ENCODE measurements at regions not wholly inside any gene's neighbourhood (a gene's known extent, or its start where the extent isn't known, plus 50 kb on each side); places are given as distances from the start of the nearest gene placed in this dataset.

DNA sequence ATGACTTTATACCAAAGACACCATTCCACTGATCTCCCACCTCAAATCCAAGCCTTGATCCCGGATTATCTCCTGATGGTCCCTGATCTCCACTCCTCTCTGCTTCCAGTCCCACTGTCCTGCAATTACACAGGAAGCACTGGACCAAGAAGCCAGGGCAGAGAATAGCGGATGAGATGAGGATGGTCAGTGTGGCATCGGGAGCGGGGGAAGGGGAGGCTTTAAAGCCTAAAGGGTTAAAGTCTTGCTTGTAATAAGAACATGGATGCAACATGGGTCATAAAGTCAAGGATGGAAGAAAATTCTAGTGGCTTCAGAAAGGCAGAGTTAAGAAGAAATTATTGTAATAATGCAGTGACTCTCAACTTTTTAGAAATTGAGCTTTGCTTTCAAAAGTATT lies 364.0 kb upstream of the DUSP10 start:
- TF ChIP-seq CTCF (IDR thresholded peaks at IDR 0.05; ENCODE audit: insufficient read depth in 1 of 2, low read depth in 1 of 2, low read length in 1 of 2, severe bottlenecking in 1 of 2, unreplicated experiment in 1 of 2) = no peak
- POLR2A ChIA-PET = no interaction called here
- no TSS peak for BruUV-seq (replicated peaks)
- no peak for DNase-seq
- H3K4me3 Mint-ChIP-seq (ENCODE audit: unreplicated experiment) = no peak overlapping the region
- no peaks in the 10 kb centered on the region for H3K4me1 ChIP-seq
- no peaks in the 10 kb centered on the region for H3K36me3 ChIP-seq (ENCODE audit: control insufficient read depth, insufficient read depth, low read length)
- H3K9me3 ChIP-seq = no peaks in the 10 kb centered on the region
- no peak overlapping the region for H3K4me3 ChIP-seq (ENCODE audit: low read depth, low read length)
- H3K9me3 Mint-ChIP-seq (ENCODE audit: unreplicated experiment) = no peaks in the 10 kb centered on the region
- intact Hi-C loops (cut with micrococcal nuclease; ENCODE audit: unreplicated experiment) = no loop called here
- no peak overlapping the region for H3K27ac Mint-ChIP-seq (ENCODE audit: unreplicated experiment)
- H3K27me3 Mint-ChIP-seq (ENCODE audit: insufficient read depth, unreplicated experiment) = peaks cover 2% of the 10 kb centered on the region
- H3K36me3 Mint-ChIP-seq (ENCODE audit: insufficient read depth, unreplicated experiment) = no peaks in the 10 kb centered on the region
- no peaks in the 10 kb centered on the region for H3K27me3 ChIP-seq (replicated peaks; ENCODE audit: control insufficient read depth, insufficient read depth, low read length)
- H3K4me1 Mint-ChIP-seq (ENCODE audit: low read depth, unreplicated experiment) = peaks cover 7% of the 10 kb centered on the region
- CTCF ChIA-PET = no interaction called here

GRCh38 chr1:222105393-222105737 lies 363.5 kb upstream of the DUSP10 start:
- Mint-ChIP-seq H3K4me1 (ENCODE audit: low read depth, unreplicated experiment) (peaks cover 7% of the 10 kb centered on the region), H3K36me3 (ENCODE audit: insufficient read depth, unreplicated experiment) (no peaks in the 10 kb centered on the region), H3K4me3 (ENCODE audit: unreplicated experiment) (no peak overlapping the region), H3K27me3 (ENCODE audit: insufficient read depth, unreplicated experiment) (peaks cover 2% of the 10 kb centered on the region), H3K9me3 (ENCODE audit: unreplicated experiment) (no peaks in the 10 kb centered on the region), H3K27ac (ENCODE audit: unreplicated experiment) (no peak overlapping the region)
- no peak overlapping the region for H3K4me3 ChIP-seq (ENCODE audit: low read depth, low read length)
- H3K4me1 ChIP-seq = no peaks in the 10 kb centered on the region
- intact Hi-C loops (cut with micrococcal nuclease; ENCODE audit: unreplicated experiment) = no loop called here
- no peaks in the 10 kb centered on the region for H3K9me3 ChIP-seq
- DNase-seq = no peak
- H3K27me3 ChIP-seq (replicated peaks; ENCODE audit: control insufficient read depth, insufficient read depth, low read length) = no peaks in the 10 kb centered on the region
- no peaks in the 10 kb centered on the region for H3K36me3 ChIP-seq (ENCODE audit: control insufficient read depth, insufficient read depth, low read length)
- ChIA-PET POLR2A (no interaction called here), CTCF (no interaction called here)
- no TSS peak for BruUV-seq (replicated peaks)
- TF ChIP-seq CTCF (IDR thresholded peaks at IDR 0.05; ENCODE audit: insufficient read depth in 1 of 2, low read depth in 1 of 2, low read length in 1 of 2, severe bottlenecking in 1 of 2, unreplicated experiment in 1 of 2) = no peak

DNA sequence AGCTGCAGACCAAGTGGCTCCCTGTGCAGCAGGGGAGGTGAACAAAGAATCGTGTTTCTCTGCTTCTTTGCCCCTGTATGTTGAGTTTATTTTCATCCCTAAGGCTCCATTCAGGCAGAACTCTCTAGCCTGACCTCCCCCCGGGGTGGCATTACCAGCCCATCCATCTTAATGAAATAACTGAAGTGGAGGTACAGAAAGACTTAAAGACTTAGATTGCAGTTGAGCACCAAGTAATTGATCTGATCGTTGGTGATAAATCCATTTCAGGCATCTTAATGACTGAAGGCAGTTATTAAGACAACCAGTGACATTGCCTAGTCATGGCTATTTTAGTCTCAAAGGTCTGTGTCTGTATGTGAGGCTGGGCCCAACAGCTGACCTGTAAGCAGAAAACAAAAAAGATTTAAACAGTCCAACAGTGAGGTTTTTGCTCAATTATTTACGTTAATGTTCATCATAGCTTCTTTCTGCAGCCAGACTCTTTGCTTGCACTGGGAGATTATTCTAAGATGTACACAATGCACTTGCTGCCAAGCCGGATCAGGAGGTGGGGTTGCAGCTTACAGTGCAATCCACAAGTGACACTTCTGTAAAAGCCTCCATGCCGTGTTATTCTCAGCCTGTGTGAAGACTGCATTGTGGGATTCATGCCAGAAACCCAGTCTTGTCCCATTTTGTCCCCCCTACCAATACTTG lies 363.0 kb upstream of the DUSP10 start:
- Mint-ChIP-seq H3K27me3 (ENCODE audit: insufficient read depth, unreplicated experiment) (peaks cover 2% of the 10 kb centered on the region), H3K27ac (ENCODE audit: unreplicated experiment) (no peak overlapping the region), H3K4me3 (ENCODE audit: unreplicated experiment) (no peak overlapping the region), H3K4me1 (ENCODE audit: low read depth, unreplicated experiment) (peaks cover 7% of the 10 kb centered on the region), H3K36me3 (ENCODE audit: insufficient read depth, unreplicated experiment) (no peaks in the 10 kb centered on the region), H3K9me3 (ENCODE audit: unreplicated experiment) (no peaks in the 10 kb centered on the region)
- H3K4me1 ChIP-seq = no peaks in the 10 kb centered on the region
- no peak overlapping the region for H3K4me3 ChIP-seq (ENCODE audit: low read depth, low read length)
- no peaks in the 10 kb centered on the region for H3K27me3 ChIP-seq (replicated peaks; ENCODE audit: control insufficient read depth, insufficient read depth, low read length)
- BruUV-seq (replicated peaks) = no TSS peak
- no peak for TF ChIP-seq CTCF (IDR thresholded peaks at IDR 0.05; ENCODE audit: insufficient read depth in 1 of 2, low read depth in 1 of 2, low read length in 1 of 2, severe bottlenecking in 1 of 2, unreplicated experiment in 1 of 2)
- no peaks in the 10 kb centered on the region for H3K9me3 ChIP-seq
- ChIA-PET POLR2A (no interaction called here), CTCF (no interaction called here)
- intact Hi-C loops (cut with micrococcal nuclease; ENCODE audit: unreplicated experiment) = no loop called here
- H3K36me3 ChIP-seq (ENCODE audit: control insufficient read depth, insufficient read depth, low read length) = no peaks in the 10 kb centered on the region
- DNase-seq = no peak

All from Caco-2 (cell line).